ENCODE measurements at regions not wholly inside any gene's neighbourhood (a gene's known extent, or its start where the extent isn't known, plus 50 kb on each side); places are given as distances from the start of the nearest gene placed in this dataset.

DNA sequence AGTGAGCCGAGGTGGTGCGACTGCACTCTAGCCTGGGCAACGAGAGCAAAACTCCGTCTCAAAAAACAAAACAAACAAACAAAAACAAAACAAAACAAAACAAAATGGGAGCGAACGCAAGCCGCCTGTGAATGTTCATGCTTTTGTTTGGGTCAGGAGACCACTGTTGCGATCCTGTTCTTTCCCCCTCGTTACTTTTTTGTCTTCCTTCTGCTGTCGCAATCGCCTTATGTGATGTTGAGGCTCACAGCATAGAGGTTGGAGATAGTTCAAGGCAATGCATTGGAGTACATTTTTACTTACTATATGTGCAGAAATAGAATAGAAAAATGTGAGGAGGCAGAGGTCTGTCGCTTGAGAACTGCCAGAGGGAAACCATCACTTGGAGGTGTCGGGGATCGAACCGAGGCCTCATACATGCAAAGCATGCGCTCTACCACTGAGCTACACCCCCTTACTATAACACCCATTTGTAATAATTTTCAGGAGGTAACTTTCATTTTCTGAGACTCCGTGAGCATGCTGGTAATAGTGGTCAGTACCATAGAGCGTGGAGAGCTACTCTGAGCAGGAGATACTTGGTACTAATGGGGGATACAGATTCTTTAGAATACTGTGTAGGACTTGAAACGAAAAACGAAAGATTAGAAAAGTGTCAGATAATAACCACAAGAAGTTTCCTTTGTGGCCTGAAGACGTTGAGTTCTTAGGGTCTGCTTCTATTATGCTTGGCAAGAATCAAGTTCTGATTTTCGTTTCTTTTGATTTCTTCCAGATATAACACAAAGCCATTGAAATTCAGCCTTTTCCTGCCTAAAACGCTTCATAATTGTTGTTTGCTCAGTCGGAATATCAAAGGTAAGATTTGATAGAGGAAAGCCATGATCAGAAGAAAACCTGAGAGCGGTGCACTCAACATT lies 121.1 kb downstream of the TRIM27 start:
- intact Hi-C loops (cut with DNase I), result no loop called here
- Histone ChIP-seq H3K27ac (no peak overlapping the region), H3K4me3 (no peak overlapping the region), H3K27me3 (no peaks in the 10 kb centered on the region), H3K36me3 (no peaks in the 10 kb centered on the region), H3K4me1 (ENCODE audit: insufficient read depth) (no peaks in the 10 kb centered on the region), H3K9me3 (no peaks in the 10 kb centered on the region)
- 26 to 32% (median 32%) methylated on average over 25 of the region's 25 CpGs for WGBS, 3 donors
- TF ChIP-seq, protein P1, sequence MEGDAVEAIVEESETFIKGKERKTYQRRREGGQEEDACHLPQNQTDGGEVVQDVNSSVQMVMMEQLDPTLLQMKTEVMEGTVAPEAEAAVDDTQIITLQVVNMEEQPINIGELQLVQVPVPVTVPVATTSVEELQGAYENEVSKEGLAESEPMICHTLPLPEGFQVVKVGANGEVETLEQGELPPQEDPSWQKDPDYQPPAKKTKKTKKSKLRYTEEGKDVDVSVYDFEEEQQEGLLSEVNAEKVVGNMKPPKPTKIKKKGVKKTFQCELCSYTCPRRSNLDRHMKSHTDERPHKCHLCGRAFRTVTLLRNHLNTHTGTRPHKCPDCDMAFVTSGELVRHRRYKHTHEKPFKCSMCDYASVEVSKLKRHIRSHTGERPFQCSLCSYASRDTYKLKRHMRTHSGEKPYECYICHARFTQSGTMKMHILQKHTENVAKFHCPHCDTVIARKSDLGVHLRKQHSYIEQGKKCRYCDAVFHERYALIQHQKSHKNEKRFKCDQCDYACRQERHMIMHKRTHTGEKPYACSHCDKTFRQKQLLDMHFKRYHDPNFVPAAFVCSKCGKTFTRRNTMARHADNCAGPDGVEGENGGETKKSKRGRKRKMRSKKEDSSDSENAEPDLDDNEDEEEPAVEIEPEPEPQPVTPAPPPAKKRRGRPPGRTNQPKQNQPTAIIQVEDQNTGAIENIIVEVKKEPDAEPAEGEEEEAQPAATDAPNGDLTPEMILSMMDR (IDR thresholded peaks at IDR 0.05), result no peak
- TF ChIP-seq EP300 (IDR thresholded peaks at IDR 0.05) (no peak), POLR2A (IDR thresholded peaks at IDR 0.05) (no peak)
- no peak for DNase-seq

DNA sequence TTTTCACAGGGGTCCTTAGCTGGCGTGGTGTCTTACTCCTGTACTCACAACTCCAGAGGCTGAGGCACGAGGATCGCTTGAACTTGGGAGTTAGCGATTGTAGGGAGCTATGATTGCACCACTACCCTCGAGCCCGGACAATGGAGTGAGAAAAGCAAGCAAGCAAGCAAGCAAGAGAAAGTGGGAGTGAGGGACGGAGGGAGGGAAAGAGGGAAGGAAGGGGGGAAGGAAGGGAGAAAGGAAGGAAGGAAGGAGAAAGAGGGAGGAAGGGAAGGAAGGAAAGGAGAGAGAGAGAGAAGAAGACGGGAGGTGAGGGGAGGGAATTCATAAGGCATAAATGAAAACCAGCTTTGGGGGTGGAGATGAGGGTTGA lies 120.5 kb downstream of the TRIM27 start:
- Histone ChIP-seq H3K27me3 (no peaks in the 10 kb centered on the region), H3K4me1 (ENCODE audit: insufficient read depth) (no peaks in the 10 kb centered on the region), H3K27ac (no peak overlapping the region), H3K36me3 (no peaks in the 10 kb centered on the region), H3K4me3 (no peak overlapping the region), H3K9me3 (no peaks in the 10 kb centered on the region)
- TF ChIP-seq POLR2A (IDR thresholded peaks at IDR 0.05) (no peak), EP300 (IDR thresholded peaks at IDR 0.05) (no peak)
- TF ChIP-seq, protein P1 (IDR thresholded peaks at IDR 0.05), result no peak
- intact Hi-C loops (cut with DNase I), result no loop called here
- DNase-seq, result no peak
- 2 to 5% (median 3%) methylated on average over 8 of the region's 8 CpGs for WGBS, 3 donors

DNA sequence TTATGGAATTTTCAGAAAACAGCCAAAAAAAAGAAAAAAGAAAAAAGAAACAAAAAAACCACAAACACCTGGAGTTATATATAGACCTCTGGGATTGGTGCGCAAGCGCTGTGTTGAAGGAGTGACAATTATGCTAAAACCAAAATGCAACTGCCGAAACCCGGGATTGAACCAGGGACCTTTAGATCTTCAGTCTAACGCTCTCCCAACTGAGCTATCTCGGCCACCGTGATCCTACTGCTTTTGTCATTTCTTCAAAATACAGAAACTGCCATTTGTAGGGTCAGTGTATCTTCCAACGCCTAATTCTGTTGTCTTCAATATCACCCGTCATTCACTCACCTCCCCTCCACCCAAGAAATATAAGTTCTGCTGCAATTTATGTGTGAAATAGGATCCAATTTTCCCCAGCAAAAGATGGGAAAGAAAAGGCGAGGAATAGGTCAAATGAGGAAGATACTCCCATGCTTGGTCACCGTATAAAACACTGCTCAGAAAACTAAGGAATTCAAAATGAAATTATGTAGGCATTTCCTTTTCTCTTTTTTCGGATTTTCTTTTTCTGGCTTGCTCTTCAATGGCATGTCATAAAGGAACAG lies 116.0 kb downstream of the TRIM27 start:
- H3K9me3 ChIP-seq, result no peaks in the 10 kb centered on the region
- H3K27me3 ChIP-seq, result no peaks in the 10 kb centered on the region
- intact Hi-C loops (cut with DNase I), result no loop called here

DNA sequence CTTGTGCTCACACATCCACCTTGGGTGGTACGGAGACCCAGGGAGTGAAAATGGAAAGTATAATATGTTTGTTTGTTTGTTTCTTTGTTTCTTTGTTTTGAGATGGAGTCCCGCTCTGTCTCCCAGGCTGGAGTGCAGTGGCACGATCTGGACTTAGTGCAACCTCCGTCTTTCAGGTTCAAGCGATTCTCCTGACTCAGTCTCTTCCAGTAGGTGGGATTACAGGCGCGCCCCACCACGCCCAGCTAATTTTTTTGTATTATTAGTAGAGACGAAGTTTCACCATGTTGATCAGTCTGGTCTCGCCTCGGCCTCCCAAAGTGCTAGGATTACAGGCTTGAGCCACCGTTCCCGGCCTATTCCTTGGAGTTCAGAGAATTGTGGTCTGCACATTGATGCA lies 115.4 kb downstream of the TRIM27 start:
- 12 to 15% (median 13%) methylated on average over 13 of the region's 13 CpGs for WGBS, 3 donors
- intact Hi-C loops (cut with DNase I), result no loop called here
- Histone ChIP-seq H3K9me3 (no peaks in the 10 kb centered on the region), H3K27me3 (no peaks in the 10 kb centered on the region), H3K4me3 (no peak overlapping the region), H3K36me3 (no peaks in the 10 kb centered on the region), H3K4me1 (ENCODE audit: insufficient read depth) (no peaks in the 10 kb centered on the region), H3K27ac (no peak overlapping the region)
- TF ChIP-seq EP300 (IDR thresholded peaks at IDR 0.05) (no peak), POLR2A (IDR thresholded peaks at IDR 0.05) (no peak)
- TF ChIP-seq, protein P1 (IDR thresholded peaks at IDR 0.05), result no peak
- no peak for DNase-seq

More for the DNA sequence above, 116.0 kb downstream of the TRIM27 start:
- no peak overlapping the region for H3K4me3 ChIP-seq
- no peak overlapping the region for H3K27ac ChIP-seq
- 4 to 13% (median 8%) methylated on average over 12 of the region's 12 CpGs for WGBS, 3 donors
- H3K4me1 ChIP-seq (ENCODE audit: insufficient read depth), result no peaks in the 10 kb centered on the region
- TF ChIP-seq EP300 (IDR thresholded peaks at IDR 0.05), result no peak
- no peak for TF ChIP-seq POLR2A (IDR thresholded peaks at IDR 0.05)
- TF ChIP-seq, protein P1 (IDR thresholded peaks at IDR 0.05), result no peak
- no peaks in the 10 kb centered on the region for H3K36me3 ChIP-seq
- no peak for DNase-seq

All from ovary (tissue), 7 donors.